Right lobe of liver (tissue), 6 donors: ENCODE measurements at regions not wholly inside any gene's neighbourhood (a gene's known extent, or its start where the extent isn't known, plus 50 kb on each side); places are given as distances from the start of the nearest gene placed in this dataset.

Experiments
- ATAC-seq, 4 donors: fragments of 200-7000 bp; cut with Tn5 transposase; one replicate each; pipeline ENCODE4 v1.9.1; 2020; ENCODE audit warnings: mild to moderate bottlenecking in 4 of 4, moderate library complexity in 4 of 4
- DNase-seq, 3 donors: peaks; one replicate each; pipeline ENCODE4 v3.0.0-alpha.2; 2020
- H3K27ac ChIP-seq, 3 donors: fragments of 200-600 bp; one replicate each; pipeline ENCODE4 v1.8.0; 2022
- H3K27me3 ChIP-seq, 2 donors: fragments of 200-600 bp; one replicate each; pipeline ENCODE4 v1.8.0; 2022
- H3K36me3 ChIP-seq, 4 donors: fragments of 200-600 bp; sonication (generic) in 1 of 4; one replicate each; pipeline versions ENCODE4 v1.5.1 to v1.8.0; 2017 to 2022; ENCODE audit warnings: control low read depth in 1 of 4
- H3K4me1 ChIP-seq, 4 donors: fragments of 200-600 bp; sonication (generic) in 1 of 4; one replicate each; pipeline versions ENCODE4 v1.5.1 to v1.8.0; 2017 to 2022; ENCODE audit warnings: control low read depth in 1 of 4
- H3K4me3 ChIP-seq, 3 donors: fragments of 200-600 bp; one replicate each; pipeline ENCODE4 v1.8.0; 2022
- H3K9me3 ChIP-seq, 4 donors: fragments of 200-600 bp; sonication (generic) in 1 of 4; one replicate each; pipeline versions ENCODE4 v1.5.1 to v1.8.0; 2017 to 2022; ENCODE audit warnings: control low read depth in 1 of 4
- CTCF ChIP-seq, 4 donors: fragments of 200-600 bp in 3 of 4; fragments of 450-650 bp in 1 of 4; IDR thresholded peaks; one replicate each; pipeline versions ENCODE4 v1.5.1 to v1.8.0; 2016 to 2022; ENCODE audit warnings: antibody characterized with exemption in 4 of 4, mild to moderate bottlenecking in 2 of 4
- POLR2A ChIP-seq: fragments of 450-650 bp; IDR thresholded peaks from one replicate; pipeline ENCODE4 v1.6.1; 2017; ENCODE audit warnings: antibody characterized with exemption, mild to moderate bottlenecking
- WGBS: methylation state at CpG from one replicate; pipeline ENCODE4 v1.1.6; 2018; ENCODE audit warnings: low coverage, low lambda C conversion rate; ENCODE audit not compliant: insufficient coverage; ENCODE audit errors: missing lambda C conversion rate; 5-methylcytosine and 5-hydroxymethylcytosine counted together
- intact Hi-C, 2 donors: fragments of 100-400 bp; cut with DNase I; formaldehyde crosslinking; loops; one replicate each; pipeline versions ENCODE4 v1.11.2 to v1.14.1; 2022
- donor health status: DM: no; HTN: yes; CAD: no.
- donor health status: DM: no; HTN: no; CAD: no.
- donor health status: DM: no; HTN: no; CAD: no.
- donor health status: DM: no; HTN: yes; CAD: no.
- donor health status: DM: no; HTN: yes; CAD: no.

- Histone ChIP-seq H3K36me3 (no peaks in the 10 kb centered on the region), H3K4me3 (no peak overlapping the region), H3K4me1 (no peaks in the 10 kb centered on the region), H3K27ac (no peak overlapping the region), H3K27me3 (no peaks in the 10 kb centered on the region), H3K9me3 (no peaks in the 10 kb centered on the region)
- no peak for TF ChIP-seq CTCF (IDR thresholded peaks at IDR 0.05)
- TF ChIP-seq POLR2A, result no peak
- ATAC-seq (no peak), DNase-seq (no peak)
- intact Hi-C loops, result no loop called here
Measured at GRCh38 chr4:126530996-126531585, 1101.7 kb upstream of the INTU start.

- H3K4me1 ChIP-seq, result no peaks in the 10 kb centered on the region
- no peaks in the 10 kb centered on the region for H3K9me3 ChIP-seq
- no peak overlapping the region for H3K4me3 ChIP-seq
- 92% methylated on average over 1 of the region's 1 CpG for WGBS
- TF ChIP-seq POLR2A, result no peak
- no peak for TF ChIP-seq CTCF (IDR thresholded peaks at IDR 0.05)
- H3K36me3 ChIP-seq, result no peaks in the 10 kb centered on the region
- no peak overlapping the region for H3K27ac ChIP-seq
- H3K27me3 ChIP-seq, result no peaks in the 10 kb centered on the region
- no peak for DNase-seq
- intact Hi-C loops, result no loop called here
- ATAC-seq, result no peak
Measured at GRCh38 chr4:126532527-126532926, 1100.2 kb upstream of the INTU start.

DNA sequence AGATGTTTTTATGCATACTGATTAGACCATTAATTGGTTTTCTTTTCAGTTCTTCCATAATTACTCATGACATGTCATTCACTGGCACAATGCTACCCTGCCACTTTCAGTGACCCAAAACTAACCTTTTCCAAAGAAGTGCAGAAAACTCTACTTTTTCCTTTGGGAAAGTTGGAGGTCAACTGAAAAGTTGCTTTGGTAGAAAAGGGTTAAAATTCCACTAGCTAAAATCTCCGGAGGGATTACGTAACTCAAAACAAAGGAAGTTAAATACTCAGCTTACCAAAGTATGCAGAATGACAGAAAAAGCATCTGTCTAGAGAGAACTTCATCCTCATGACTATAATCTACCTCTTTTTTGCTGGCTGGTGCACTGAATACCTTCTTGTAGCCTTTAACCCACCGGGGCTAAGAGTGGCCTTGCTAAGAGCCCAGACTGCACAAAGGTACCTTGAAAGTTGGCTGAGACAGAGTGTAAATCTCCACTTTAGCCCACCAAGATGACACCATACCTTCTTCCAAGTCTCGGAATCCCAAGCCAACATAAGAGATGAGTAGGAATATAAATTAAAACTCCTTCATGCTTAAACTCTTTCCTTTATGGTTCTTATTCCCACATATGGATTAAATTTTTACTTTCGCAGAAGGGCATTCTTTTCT is 1099.5 kb upstream of the INTU start:
- DNase-seq, result no peak
- no peak for TF ChIP-seq CTCF (IDR thresholded peaks at IDR 0.05)
- TF ChIP-seq POLR2A, result no peak
- Histone ChIP-seq H3K4me1 (no peaks in the 10 kb centered on the region), H3K4me3 (no peak overlapping the region), H3K27me3 (no peaks in the 10 kb centered on the region), H3K36me3 (no peaks in the 10 kb centered on the region), H3K27ac (no peak overlapping the region), H3K9me3 (no peaks in the 10 kb centered on the region)
- intact Hi-C loops, result no loop called here
- ATAC-seq, result no peak
- 21% methylated on average over 4 of the region's 5 CpGs for WGBS

DNA sequence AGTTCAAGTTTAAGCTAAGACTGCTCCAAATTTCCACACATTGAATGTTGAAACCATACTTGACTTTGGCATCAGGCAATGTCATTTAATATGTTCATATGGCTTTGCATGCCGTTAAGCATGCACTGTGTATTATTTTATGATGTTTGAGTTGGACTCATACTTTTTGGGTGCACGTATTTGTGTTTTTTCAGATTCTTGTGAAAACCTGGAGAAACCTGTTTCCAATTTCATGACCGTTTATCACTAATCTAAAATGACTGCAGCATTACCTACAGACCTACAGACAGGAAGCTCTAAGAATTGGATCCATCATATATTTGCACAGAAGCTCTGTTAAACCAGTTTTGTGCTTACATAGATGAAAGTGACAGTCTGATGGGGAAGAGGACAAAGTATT is 1093.0 kb upstream of the INTU start:
- DNase-seq, result no peak
- 55% methylated on average over 3 of the region's 3 CpGs for WGBS

More for the DNA sequence above, 1093.0 kb upstream of the INTU start:
- no peak for ATAC-seq
- Histone ChIP-seq H3K27me3 (no peaks in the 10 kb centered on the region), H3K36me3 (no peaks in the 10 kb centered on the region), H3K4me1 (no peaks in the 10 kb centered on the region), H3K4me3 (no peak overlapping the region), H3K9me3 (no peaks in the 10 kb centered on the region), H3K27ac (no peak overlapping the region)
- no peak for TF ChIP-seq POLR2A
- no peak for TF ChIP-seq CTCF (IDR thresholded peaks at IDR 0.05)
- intact Hi-C loops, result no loop called here
